Endothelial cell of umbilical vein (primary cell): ENCODE measurements at regions not wholly inside any gene's neighbourhood (a gene's known extent, or its start where the extent isn't known, plus 50 kb on each side); places are given as distances from the start of the nearest gene placed in this dataset.

Experiments used
- BruUV-seq: library from RNA; stranded (reverse); fragments of 400-500 nt; replicated peaks from 2 replicates; lab custom pipeline; 2021; lab: Mats Ljungman, UMichigan
- CTCF ChIA-PET: fragments of 300-600, 350-600 bp; sonication (Branson Sonifier 250); formaldehyde crosslinking; loops from one replicate; lab custom pipeline; 2021; ENCODE audit warnings: antibody characterized with exemption, inconsistent platforms; lab: Charles Lee
- POLR2A ChIA-PET: fragments of 300-600, 350-600 bp; sonication (Branson Sonifier 250); formaldehyde crosslinking; loops from one replicate; lab custom pipeline; 2021; ENCODE audit warnings: antibody characterized with exemption, inconsistent platforms; lab: Charles Lee
- DNase-seq: peaks from one replicate; pipeline ENCODE4 v3.0.0-alpha.2; 2011; ENCODE audit warnings: low read depth, low spot score
- FAIRE-seq: peaks from 2 replicates; lab custom pipeline; 2011; peaks lifted over from hg19 to GRCh38; lab: Jason Lieb, UNC
- H2AFZ ChIP-seq: 2 replicates; pipeline ENCODE4 v1.6.0; 2012; ENCODE audit warnings: low read depth, low read length, control low read depth, inconsistent platforms
- H3K27ac ChIP-seq: 2 replicates; pipeline ENCODE4 v1.5.1; 2011; ENCODE audit warnings: low read depth, mild to moderate bottlenecking, control low read depth, low read length, moderate library complexity; ENCODE audit not compliant: insufficient read depth
- H3K27me3 ChIP-seq, 2 experiments: 2 replicates each; pipeline versions ENCODE4 v1.6.0 to v1.6.1; 2011; ENCODE audit warnings: low read length in 2 of 2, mixed read lengths in 1 of 2; ENCODE audit not compliant: control insufficient read depth in 2 of 2, insufficient read depth in 2 of 2
- H3K36me3 ChIP-seq, 2 experiments: 2 replicates in 1 of 2; 3 replicates in 1 of 2; pipeline ENCODE4 v1.5.1; 2011; ENCODE audit warnings: low read length in 2 of 2, mild to moderate bottlenecking in 1 of 2, moderate library complexity in 1 of 2; ENCODE audit not compliant: control insufficient read depth in 2 of 2, insufficient read depth in 2 of 2; ENCODE audit errors: extremely low read depth in 1 of 2
- H3K4me1 ChIP-seq: 3 replicates; pipeline ENCODE4 v1.5.1; 2011; ENCODE audit warnings: mild to moderate bottlenecking, low read length; ENCODE audit not compliant: control insufficient read depth, insufficient read depth; ENCODE audit errors: extremely low read depth
- H3K4me2 ChIP-seq: 2 replicates; pipeline ENCODE4 v1.6.1; 2011; ENCODE audit warnings: low read length, control low read depth, mixed read lengths; ENCODE audit not compliant: insufficient read depth
- H3K4me3 ChIP-seq, 3 experiments: fragments of 200-600 bp in 1 of 3; sonication (generic), shearing (Covaris generic) in 1 of 3; replicated peaks in 1 of 3; 2 replicates each; pipeline ENCODE4 v1.5.1; 2011 to 2016; ENCODE audit warnings: control low read depth in 3 of 3, low read length in 3 of 3, mild to moderate bottlenecking in 2 of 3, inconsistent platforms in 1 of 3, low read depth in 1 of 3, moderate library complexity in 1 of 3; ENCODE audit not compliant: insufficient read depth in 1 of 3
- H3K79me2 ChIP-seq: 2 replicates; pipeline ENCODE4 v1.6.0; 2012; ENCODE audit warnings: low read length, inconsistent platforms; ENCODE audit not compliant: control insufficient read depth, insufficient read depth
- H3K9ac ChIP-seq: replicated peaks from 2 replicates; pipeline ENCODE3; 2011; ENCODE audit warnings: low read length, control low read depth; ENCODE audit not compliant: insufficient read depth; ENCODE audit errors: extremely low read depth
- H3K9me1 ChIP-seq: replicated peaks from 3 replicates; pipeline ENCODE4 v1.6.0; 2011; ENCODE audit warnings: mild to moderate bottlenecking, low read length; ENCODE audit not compliant: control insufficient read depth, insufficient read depth; ENCODE audit errors: extremely low read depth
- H3K9me3 ChIP-seq: replicated peaks from 2 replicates; pipeline ENCODE4 v1.5.1; 2012; ENCODE audit warnings: low read length, inconsistent platforms; ENCODE audit not compliant: control insufficient read depth, insufficient read depth
- H4K20me1 ChIP-seq: replicated peaks from 2 replicates; pipeline ENCODE3; 2011; ENCODE audit warnings: mild to moderate bottlenecking, low read length; ENCODE audit not compliant: control insufficient read depth, insufficient read depth; ENCODE audit errors: extremely low read depth
- EZH2 ChIP-seq: IDR thresholded peaks from 2 replicates; pipeline ENCODE4 v1.6.1; 2012; ENCODE audit warnings: borderline replicate concordance, low read depth, mild to moderate bottlenecking, moderate library complexity, low read length, inconsistent platforms; ENCODE audit not compliant: severe bottlenecking
- FOS ChIP-seq: IDR thresholded peaks from 2 replicates; pipeline ENCODE4 v1.6.1; 2011; ENCODE audit warnings: mild to moderate bottlenecking, low read length, moderate library complexity, borderline replicate concordance; ENCODE audit not compliant: insufficient read depth
- GATA2 ChIP-seq: IDR thresholded peaks from 2 replicates; pipeline ENCODE4 v1.7.0; 2011; ENCODE audit warnings: low read depth, mild to moderate bottlenecking, moderate library complexity, mixed read lengths, low read length; ENCODE audit not compliant: insufficient read length, insufficient read depth
- JUN ChIP-seq: IDR thresholded peaks from 2 replicates; pipeline ENCODE4 v1.6.1; 2011; ENCODE audit warnings: borderline replicate concordance, low read depth; ENCODE audit not compliant: insufficient read length, insufficient read depth
- MYC ChIP-seq: IDR thresholded peaks from one replicate; pipeline ENCODE4 v1.6.1; 2011; ENCODE audit warnings: mild to moderate bottlenecking, low read depth, low read length
- POLR2A ChIP-seq: IDR thresholded peaks from 2 replicates; pipeline ENCODE4 v1.6.1; 2012; ENCODE audit warnings: low read depth, mild to moderate bottlenecking, control low read depth, low read length
- POLR2AphosphoS5 ChIP-seq: IDR thresholded peaks from 2 replicates; pipeline ENCODE4 v1.6.1; 2012; ENCODE audit warnings: low read depth, mild to moderate bottlenecking, control low read depth, low read length, moderate library complexity; ENCODE audit not compliant: insufficient read depth
- dilution Hi-C: fragments of 300-500 bp; cut with MboI; formaldehyde crosslinking; loops from one replicate; pipeline ENCODE4 v1.15.0; 2019; ENCODE audit warnings: low sequenced_read_pairs; ENCODE audit not compliant: extremely low pct_ligation_motif_present
- intact Hi-C: fragments of 100-400 bp; cut with micrococcal nuclease; formaldehyde crosslinking; loops from one replicate; pipeline ENCODE4 v1.10.0; 2022
- TF ChIP-seq, protein P1 (sequence below), 2 donors: IDR thresholded peaks; 1 replicate in 1 of 2; 2 replicates in 1 of 2; pipeline ENCODE4 v1.5.1; 2011; ENCODE audit warnings: low read length in 2 of 2, mild to moderate bottlenecking in 2 of 2, moderate library complexity in 2 of 2, control low read depth in 1 of 2, inconsistent platforms in 1 of 2, low read depth in 1 of 2; ENCODE audit not compliant: insufficient read depth in 1 of 2; ENCODE audit errors: extremely low read depth in 1 of 2
- TF ChIP-seq, protein P2 (sequence below): IDR thresholded peaks from 2 replicates; pipeline ENCODE4 v1.6.1; 2011; ENCODE audit not compliant: insufficient read depth, insufficient read length

DNA sequence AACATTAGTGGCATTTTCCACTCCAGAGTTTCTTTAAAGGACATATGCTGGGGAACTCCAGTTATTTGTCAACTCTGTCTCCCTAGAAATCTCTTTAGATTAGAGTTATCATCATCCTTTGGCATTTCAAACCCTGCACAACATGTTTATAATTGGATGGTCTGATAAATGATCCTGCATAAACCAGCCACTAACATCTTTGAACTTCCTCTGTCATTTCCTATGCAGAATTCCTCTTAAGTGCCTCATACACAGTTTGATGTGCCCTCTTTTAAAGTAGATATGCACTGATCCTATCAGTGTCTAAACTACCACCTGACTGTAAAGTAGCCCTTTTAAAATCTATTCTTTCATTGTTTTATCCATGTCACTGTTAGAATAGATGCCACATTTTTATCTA is 306.3 kb upstream of the IRAK1BP1 start:
- peaks cover 38% of the 10 kb centered on the region for H3K4me1 ChIP-seq
- peak overlapping the region; percentile 72 for H3K4me2 ChIP-seq
- no peaks in the 10 kb centered on the region for H3K27me3 ChIP-seq
- peaks cover 3% of the 10 kb centered on the region for H3K79me2 ChIP-seq
- POLR2A ChIA-PET, result no interaction called here
- peak overlapping the region; percentile 18 for H3K27ac ChIP-seq
- H2AFZ ChIP-seq, result no peak overlapping the region
- no peaks in the 10 kb centered on the region for H4K20me1 ChIP-seq
- CTCF ChIA-PET, result interaction anchor here (0.6 kb wide), 1 partner anchor 49 kb away, joined by 3 read pairs; no protein-coding TSS in a partner anchor
- intact Hi-C loops (loop anchor here (2.0 to 5.0 kb wide), 2 partner anchors 38 to 69 kb away; no protein-coding TSS in a partner anchor), dilution Hi-C loops (no loop called here)
- peak; percentile 4 for FAIRE-seq
- TF ChIP-seq POLR2AphosphoS5 (no peak), GATA2 (peak; percentile 77), FOS (peak; percentile 29), EZH2 (no peak), JUN (no peak), POLR2A (no peak), MYC (no peak)
- TF ChIP-seq, protein P1, sequence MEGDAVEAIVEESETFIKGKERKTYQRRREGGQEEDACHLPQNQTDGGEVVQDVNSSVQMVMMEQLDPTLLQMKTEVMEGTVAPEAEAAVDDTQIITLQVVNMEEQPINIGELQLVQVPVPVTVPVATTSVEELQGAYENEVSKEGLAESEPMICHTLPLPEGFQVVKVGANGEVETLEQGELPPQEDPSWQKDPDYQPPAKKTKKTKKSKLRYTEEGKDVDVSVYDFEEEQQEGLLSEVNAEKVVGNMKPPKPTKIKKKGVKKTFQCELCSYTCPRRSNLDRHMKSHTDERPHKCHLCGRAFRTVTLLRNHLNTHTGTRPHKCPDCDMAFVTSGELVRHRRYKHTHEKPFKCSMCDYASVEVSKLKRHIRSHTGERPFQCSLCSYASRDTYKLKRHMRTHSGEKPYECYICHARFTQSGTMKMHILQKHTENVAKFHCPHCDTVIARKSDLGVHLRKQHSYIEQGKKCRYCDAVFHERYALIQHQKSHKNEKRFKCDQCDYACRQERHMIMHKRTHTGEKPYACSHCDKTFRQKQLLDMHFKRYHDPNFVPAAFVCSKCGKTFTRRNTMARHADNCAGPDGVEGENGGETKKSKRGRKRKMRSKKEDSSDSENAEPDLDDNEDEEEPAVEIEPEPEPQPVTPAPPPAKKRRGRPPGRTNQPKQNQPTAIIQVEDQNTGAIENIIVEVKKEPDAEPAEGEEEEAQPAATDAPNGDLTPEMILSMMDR (IDR thresholded peaks at IDR 0.05; ENCODE audit: extremely low read depth in 1 of 2, insufficient read depth in 1 of 2, low read depth in 1 of 2, low read length in 2 of 2), result no peak
- TF ChIP-seq, protein P2, sequence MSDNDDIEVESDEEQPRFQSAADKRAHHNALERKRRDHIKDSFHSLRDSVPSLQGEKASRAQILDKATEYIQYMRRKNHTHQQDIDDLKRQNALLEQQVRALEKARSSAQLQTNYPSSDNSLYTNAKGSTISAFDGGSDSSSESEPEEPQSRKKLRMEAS, result no peak
- H3K9me3 ChIP-seq, result peaks cover 2% of the 10 kb centered on the region
- peak; percentile 49 for DNase-seq
- H3K9ac ChIP-seq, result no peak overlapping the region
- no TSS peak for BruUV-seq
- H3K9me1 ChIP-seq, result no peaks in the 10 kb centered on the region
- H3K36me3 ChIP-seq, result no peaks in the 10 kb centered on the region
- H3K4me3 ChIP-seq, result no peak overlapping the region
